ENCODE measurements at regions not wholly inside any gene's neighbourhood (a gene's known extent, or its start where the extent isn't known, plus 50 kb on each side); places are given as distances from the start of the nearest gene placed in this dataset.

GRCh38 chr6:21856456-21856825 lies 262.9 kb downstream of the SOX4 start:
- TF ChIP-seq EZH2 (IDR thresholded peaks at IDR 0.05; ENCODE audit: borderline replicate concordance, low read depth, low read length, severe bottlenecking): no peak
- TF ChIP-seq, protein P1, sequence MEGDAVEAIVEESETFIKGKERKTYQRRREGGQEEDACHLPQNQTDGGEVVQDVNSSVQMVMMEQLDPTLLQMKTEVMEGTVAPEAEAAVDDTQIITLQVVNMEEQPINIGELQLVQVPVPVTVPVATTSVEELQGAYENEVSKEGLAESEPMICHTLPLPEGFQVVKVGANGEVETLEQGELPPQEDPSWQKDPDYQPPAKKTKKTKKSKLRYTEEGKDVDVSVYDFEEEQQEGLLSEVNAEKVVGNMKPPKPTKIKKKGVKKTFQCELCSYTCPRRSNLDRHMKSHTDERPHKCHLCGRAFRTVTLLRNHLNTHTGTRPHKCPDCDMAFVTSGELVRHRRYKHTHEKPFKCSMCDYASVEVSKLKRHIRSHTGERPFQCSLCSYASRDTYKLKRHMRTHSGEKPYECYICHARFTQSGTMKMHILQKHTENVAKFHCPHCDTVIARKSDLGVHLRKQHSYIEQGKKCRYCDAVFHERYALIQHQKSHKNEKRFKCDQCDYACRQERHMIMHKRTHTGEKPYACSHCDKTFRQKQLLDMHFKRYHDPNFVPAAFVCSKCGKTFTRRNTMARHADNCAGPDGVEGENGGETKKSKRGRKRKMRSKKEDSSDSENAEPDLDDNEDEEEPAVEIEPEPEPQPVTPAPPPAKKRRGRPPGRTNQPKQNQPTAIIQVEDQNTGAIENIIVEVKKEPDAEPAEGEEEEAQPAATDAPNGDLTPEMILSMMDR (IDR thresholded peaks at IDR 0.05; ENCODE audit: borderline replicate concordance, extremely low read depth, low read length, poor library complexity, severe bottlenecking): no peak
